H1 (cell line): ENCODE measurements at regions not wholly inside any gene's neighbourhood (a gene's known extent, or its start where the extent isn't known, plus 50 kb on each side); places are given as distances from the start of the nearest gene placed in this dataset.

ENCODE experiments used
- CTCF ChIA-PET: fragments of 300-600 bp; sonication (Branson Sonifier 250); formaldehyde crosslinking; loops from one replicate; lab custom pipeline; 2021; ENCODE audit not compliant: partially characterized antibody; lab: Charles Lee
- POLR2A ChIA-PET: fragments of 300-600 bp; sonication (Branson Sonifier 250); formaldehyde crosslinking; loops from one replicate; lab custom pipeline; 2021; ENCODE audit warnings: inconsistent platforms; ENCODE audit not compliant: partially characterized antibody; lab: Charles Lee
- DNase-seq, 2 experiments: peaks; one replicate each; pipeline versions ENCODE4 v3.0.0 to v3.0.0-alpha.2; 2010 to 2022; ENCODE audit warnings: low spot score in 2 of 2, low read depth in 1 of 2, mixed read lengths in 1 of 2
- FAIRE-seq: peaks from 2 replicates; lab custom pipeline; 2011; peaks lifted over from hg19 to GRCh38; lab: Jason Lieb, UNC
- H2AFZ ChIP-seq: 2 replicates; pipeline ENCODE4 v1.8.1; 2012; ENCODE audit warnings: low read length, inconsistent platforms
- H2AK5ac ChIP-seq: 2 replicates; pipeline ENCODE4 v1.6.1; 2013; ENCODE audit warnings: low read depth, low read length
- H2BK120ac ChIP-seq: replicated peaks from 2 replicates; pipeline ENCODE3; 2013; ENCODE audit warnings: low read depth, low read length, inconsistent platforms
- H2BK12ac ChIP-seq: 2 replicates; pipeline ENCODE4 v1.6.1; 2013; ENCODE audit warnings: low read depth, low read length
- H2BK15ac ChIP-seq: 2 replicates; pipeline ENCODE4 v1.6.1; 2013; ENCODE audit warnings: low read length
- H2BK20ac ChIP-seq: 2 replicates; pipeline ENCODE4 v1.6.1; 2013; ENCODE audit warnings: low read length
- H2BK5ac ChIP-seq: 2 replicates; pipeline ENCODE4 v1.6.1; 2013; ENCODE audit warnings: low read depth, low read length
- H3K14ac ChIP-seq: 2 replicates; pipeline ENCODE4 v1.6.1; 2013; ENCODE audit warnings: inconsistent platforms; ENCODE audit not compliant: insufficient read length
- H3K18ac ChIP-seq: 2 replicates; pipeline ENCODE4 v1.6.1; 2013; ENCODE audit warnings: low read length; ENCODE audit errors: extremely low read depth
- H3K23ac ChIP-seq: 2 replicates; pipeline ENCODE4 v1.6.1; 2013; ENCODE audit warnings: inconsistent platforms; ENCODE audit not compliant: insufficient read length
- H3K23me2 ChIP-seq: 2 replicates; pipeline ENCODE4 v1.6.1; 2013; ENCODE audit warnings: low read depth, low read length
- H3K27ac ChIP-seq: 2 replicates; pipeline ENCODE4 v1.6.1; 2011; ENCODE audit warnings: low read depth, low read length, inconsistent platforms
- H3K27me3 ChIP-seq, 4 experiments: replicated peaks in 1 of 4; 1 replicate in 1 of 4; 2 replicates in 3 of 4; pipeline versions ENCODE4 v1.6.1 to v1.8.1; 2011 to 2013; ENCODE audit warnings: low read length in 3 of 4, mild to moderate bottlenecking in 3 of 4, inconsistent platforms in 2 of 4, mixed read lengths in 2 of 4, moderate library complexity in 1 of 4; ENCODE audit not compliant: control insufficient read depth in 3 of 4, insufficient read depth in 3 of 4; ENCODE audit errors: extremely low read depth in 1 of 4
- H3K36me3 ChIP-seq, 4 experiments: 2 replicates each; pipeline versions ENCODE4 v1.6.1 to v1.8.1; 2011 to 2013; ENCODE audit warnings: mild to moderate bottlenecking in 4 of 4, low read length in 3 of 4, moderate library complexity in 2 of 4, control low read depth in 1 of 4, inconsistent platforms in 1 of 4; ENCODE audit not compliant: insufficient read depth in 4 of 4, control insufficient read depth in 2 of 4
- H3K4ac ChIP-seq: replicated peaks from 2 replicates; pipeline ENCODE3; 2013; ENCODE audit warnings: low read length, low read depth, mixed read lengths, inconsistent platforms; ENCODE audit not compliant: insufficient read length
- H3K4me1 ChIP-seq, 4 experiments: replicated peaks in 1 of 4; 1 replicate in 1 of 4; 2 replicates in 3 of 4; pipeline versions ENCODE4 v1.6.1 to v1.8.1; 2011 to 2013; ENCODE audit warnings: low read length in 3 of 4, inconsistent platforms in 2 of 4, mixed read lengths in 1 of 4; ENCODE audit not compliant: insufficient read depth in 4 of 4, control insufficient read depth in 3 of 4
- H3K4me2 ChIP-seq, 2 experiments: 2 replicates each; pipeline versions ENCODE4 v1.6.1 to v1.8.1; 2011 to 2013; ENCODE audit warnings: low read depth in 2 of 2, low read length in 2 of 2, control low read depth in 1 of 2, inconsistent platforms in 1 of 2, mild to moderate bottlenecking in 1 of 2; ENCODE audit not compliant: insufficient read depth in 1 of 2
- H3K4me3 ChIP-seq, 4 experiments: fragments of 200-600, 300-600 bp in 1 of 4; sonication (generic), shearing (Covaris generic), sonication (Bioruptor Twin) in 1 of 4; 2 replicates each; pipeline versions ENCODE4 v1.5.1 to v1.8.1; 2011 to 2016; ENCODE audit warnings: low read length in 4 of 4, low read depth in 3 of 4, control low read depth in 2 of 4, inconsistent platforms in 2 of 4, mild to moderate bottlenecking in 2 of 4, mixed read lengths in 1 of 4, moderate library complexity in 1 of 4; ENCODE audit not compliant: insufficient read depth in 2 of 4; ENCODE audit errors: extremely low read depth in 1 of 4
- H3K56ac ChIP-seq: replicated peaks from 2 replicates; pipeline ENCODE3; 2013; ENCODE audit warnings: low read depth, mild to moderate bottlenecking, mixed read lengths, low read length, inconsistent platforms; ENCODE audit not compliant: insufficient read length
- H3K79me1 ChIP-seq: 2 replicates; pipeline ENCODE4 v1.6.1; 2013; ENCODE audit warnings: low read depth, low read length, control low read depth
- H3K79me2 ChIP-seq, 2 experiments: 2 replicates each; pipeline versions ENCODE4 v1.6.1 to v1.8.1; 2012 to 2013; ENCODE audit warnings: low read length in 2 of 2, mild to moderate bottlenecking in 2 of 2, inconsistent platforms in 1 of 2; ENCODE audit not compliant: insufficient read depth in 2 of 2, control insufficient read depth in 1 of 2
- H3K9ac ChIP-seq, 4 experiments: replicated peaks in 1 of 4; 1 replicate in 1 of 4; 2 replicates in 3 of 4; pipeline versions ENCODE4 v1.6.1 to v1.8.1; 2011 to 2013; ENCODE audit warnings: low read depth in 3 of 4, low read length in 3 of 4, control low read depth in 2 of 4, mild to moderate bottlenecking in 2 of 4, moderate library complexity in 2 of 4, inconsistent platforms in 1 of 4; ENCODE audit errors: extremely low read depth in 1 of 4
- H3K9me3 ChIP-seq, 2 experiments: 2 replicates each; pipeline versions ENCODE4 v1.6.1 to v1.8.1; 2012 to 2013; ENCODE audit warnings: mild to moderate bottlenecking in 2 of 2, moderate library complexity in 2 of 2, control low read depth in 1 of 2, inconsistent platforms in 1 of 2, low read depth in 1 of 2, low read length in 1 of 2, mixed read lengths in 1 of 2; ENCODE audit not compliant: insufficient read depth in 2 of 2
- H4K20me1 ChIP-seq, 2 experiments: replicated peaks in 1 of 2; 2 replicates each; pipeline versions ENCODE3 to v1.8.1; 2011 to 2013; ENCODE audit warnings: inconsistent platforms in 2 of 2, low read length in 2 of 2, mild to moderate bottlenecking in 1 of 2; ENCODE audit not compliant: insufficient read depth in 2 of 2, control insufficient read depth in 1 of 2
- H4K5ac ChIP-seq: 2 replicates; pipeline ENCODE4 v1.6.1; 2013; ENCODE audit warnings: low read length, low read depth, mixed read lengths, inconsistent platforms; ENCODE audit not compliant: insufficient read length
- H4K8ac ChIP-seq: 2 replicates; pipeline ENCODE4 v1.8.0; 2013; ENCODE audit warnings: mild to moderate bottlenecking, moderate library complexity, low read length, inconsistent platforms; ENCODE audit not compliant: insufficient read depth; ENCODE audit errors: extremely low read depth
- H4K91ac ChIP-seq: replicated peaks from 2 replicates; pipeline ENCODE3; 2013; ENCODE audit warnings: low read length, mixed read lengths, inconsistent platforms; ENCODE audit not compliant: insufficient read length
- CBX5 ChIP-seq: fragments of 300-800, 300-1000 bp; sonication (generic); IDR thresholded peaks from 2 replicates; pipeline ENCODE4 v1.7.1; 2016; ENCODE audit warnings: antibody characterized with exemption, low read length, low read depth
- CBX8 ChIP-seq: fragments of 300-800, 300-1000 bp; sonication (generic); IDR thresholded peaks from 2 replicates; pipeline ENCODE4 v1.7.1; 2016; ENCODE audit warnings: low read depth, low read length, borderline replicate concordance
- CEBPB ChIP-seq: IDR thresholded peaks from 2 replicates; pipeline ENCODE4 v1.6.1; 2012; ENCODE audit warnings: low read depth, low read length
- CHD2 ChIP-seq: IDR thresholded peaks from 2 replicates; pipeline ENCODE4 v1.6.1; 2012; ENCODE audit warnings: low read length, improper control_type of control experiment
- E2F6 ChIP-seq: IDR thresholded peaks from 2 replicates; pipeline ENCODE4 v1.6.1; 2012; ENCODE audit warnings: inconsistent platforms
- EP300 ChIP-seq, 2 experiments: IDR thresholded peaks; 1 replicate in 1 of 2; 2 replicates in 1 of 2; pipeline ENCODE4 v1.6.1; 2011 to 2012; ENCODE audit warnings: low read depth in 2 of 2, low read length in 2 of 2, mild to moderate bottlenecking in 2 of 2, borderline replicate concordance in 1 of 2, inconsistent platforms in 1 of 2, moderate library complexity in 1 of 2
- EZH2 ChIP-seq: fragments of 200-600 bp; sonication (generic); IDR thresholded peaks from 2 replicates; pipeline ENCODE4 v1.7.1; 2012; ENCODE audit warnings: low read depth, mild to moderate bottlenecking, moderate library complexity, low read length, inconsistent platforms; ENCODE audit not compliant: severe bottlenecking
- GABPA ChIP-seq: IDR thresholded peaks from 2 replicates; pipeline ENCODE4 v1.6.1; 2011; ENCODE audit warnings: mild to moderate bottlenecking, low read length, moderate library complexity, borderline replicate concordance; ENCODE audit not compliant: insufficient read depth
- GTF2F1 ChIP-seq: IDR thresholded peaks from 2 replicates; pipeline ENCODE4 v1.6.1; 2012; ENCODE audit warnings: low read depth, low read length, improper control_type of control experiment, borderline replicate concordance
- HDAC6 ChIP-seq: IDR thresholded peaks from one replicate; pipeline ENCODE4 v1.7.1; 2012; ENCODE audit warnings: low read depth, mild to moderate bottlenecking, inconsistent platforms, low read length, moderate library complexity
- JUN ChIP-seq: IDR thresholded peaks from 2 replicates; pipeline ENCODE4 v1.6.1; 2011; ENCODE audit warnings: low read depth, mild to moderate bottlenecking, improper control_type of control experiment, low read length
- POLR2AphosphoS5 ChIP-seq: IDR thresholded peaks from 2 replicates; pipeline ENCODE4 v1.6.1; 2011; ENCODE audit warnings: low read depth, low read length
- POU5F1 ChIP-seq: IDR thresholded peaks from 2 replicates; pipeline ENCODE4 v1.6.1; 2011; ENCODE audit warnings: low read depth, mild to moderate bottlenecking, low read length, moderate library complexity
- SP4 ChIP-seq: IDR thresholded peaks from 2 replicates; pipeline ENCODE4 v1.6.1; 2012; ENCODE audit warnings: low read length, inconsistent platforms
- SRF ChIP-seq: IDR thresholded peaks from 2 replicates; pipeline ENCODE4 v1.6.1; 2011; ENCODE audit warnings: mild to moderate bottlenecking, low read depth, low read length, moderate library complexity
- TEAD4 ChIP-seq: IDR thresholded peaks from 2 replicates; pipeline ENCODE4 v1.6.1; 2012; ENCODE audit warnings: low read depth, low read length, inconsistent platforms, mixed read lengths
- WGBS, 2 experiments: shearing (Covaris generic) in 1 of 2; methylation state at CpG; one replicate each; pipeline versions ENCODE4 v1.1.6 to v1.1.7; 2013 to 2015; ENCODE audit warnings: low lambda C conversion rate in 2 of 2, mixed read lengths in 2 of 2, inconsistent platforms in 1 of 2, low coverage in 1 of 2, missing lambda C conversion rate in 1 of 2; ENCODE audit not compliant: insufficient replicate concordance in 2 of 2, insufficient coverage in 1 of 2, insufficient read length in 1 of 2; ENCODE audit errors: extremely low coverage in 1 of 2, missing lambda C conversion rate in 1 of 2; 5-methylcytosine and 5-hydroxymethylcytosine counted together

- H3K9ac ChIP-seq, result no peak overlapping the region
- no peak overlapping the region for H2AFZ ChIP-seq
- H3K79me2 ChIP-seq, result no peaks in the 10 kb centered on the region
- H4K8ac ChIP-seq, result no peak overlapping the region
- no peak overlapping the region for H2BK12ac ChIP-seq
- H3K23ac ChIP-seq, result no peak overlapping the region
- WGBS, 2 experiments, result 76% methylated on average over 1 of the region's 1 CpG; no CpG with 5 or more reads in 1 of the 2 experiments
- H3K4me3 ChIP-seq, result no peak overlapping the region
- H3K36me3 ChIP-seq, result no peaks in the 10 kb centered on the region
- H3K23me2 ChIP-seq, result no peaks in the 10 kb centered on the region
- no peaks in the 10 kb centered on the region for H3K9me3 ChIP-seq
- H2AK5ac ChIP-seq, result no peak overlapping the region
- no peak for FAIRE-seq
- no peak overlapping the region for H4K91ac ChIP-seq
- no peak overlapping the region for H2BK15ac ChIP-seq
- H3K14ac ChIP-seq, result no peak overlapping the region
- no peak for DNase-seq
- no peak overlapping the region for H2BK5ac ChIP-seq
- no peaks in the 10 kb centered on the region for H4K20me1 ChIP-seq
- TF ChIP-seq EZH2 (no peak), POU5F1 (no peak), SP4 (no peak), GABPA (no peak), HDAC6 (no peak), JUN (no peak), GTF2F1 (no peak), EP300 (IDR thresholded peaks at IDR 0.05; ENCODE audit: borderline replicate concordance in 1 of 2, low read depth in 2 of 2, low read length in 2 of 2) (no peak), POLR2AphosphoS5 (no peak), CBX8 (no peak), CHD2 (no peak), CBX5 (no peak), CEBPB (no peak), E2F6 (no peak), SRF (no peak), TEAD4 (no peak)
- no peaks in the 10 kb centered on the region for H3K4me1 ChIP-seq
- POLR2A ChIA-PET, result no interaction called here
- no peak overlapping the region for H2BK20ac ChIP-seq
- no peak overlapping the region for H3K4ac ChIP-seq
- H3K79me1 ChIP-seq, result no peaks in the 10 kb centered on the region
- H2BK120ac ChIP-seq, result no peak overlapping the region
- H3K18ac ChIP-seq, result no peak overlapping the region
- no peak overlapping the region for H3K56ac ChIP-seq
- no peak overlapping the region for H4K5ac ChIP-seq
- no peak overlapping the region for H3K4me2 ChIP-seq
- CTCF ChIA-PET, result interaction anchor here (1.3 kb wide), 1 partner anchor 380 kb away, joined by 3 read pairs; no protein-coding TSS in a partner anchor
- no peaks in the 10 kb centered on the region for H3K27me3 ChIP-seq
- no peak overlapping the region for H3K27ac ChIP-seq
Observed at GRCh38 chr7:54874804-54875203, 115.8 kb upstream of the SEC61G start.
